Right ventricle myocardium superior (tissue), 1 donor: ENCODE measurements at regions not wholly inside any gene's neighbourhood (a gene's known extent, or its start where the extent isn't known, plus 50 kb on each side); places are given as distances from the start of the nearest gene placed in this dataset.
"Not testable (repeated sequence)": the region's sequence is repeated elsewhere in the genome, so short reads cannot be mapped to it uniquely, and the experiment has no call there.

ENCODE experiments used
- ATAC-seq: fragments of 200-7000 bp; cut with Tn5 transposase; one replicate; pipeline ENCODE4 v1.9.1; 2020; ENCODE audit warnings: mild to moderate bottlenecking; ENCODE audit not compliant: poor library complexity
- DNase-seq: peaks from one replicate; pipeline ENCODE4 v3.0.0-alpha.2; 2020
- intact Hi-C: fragments of 100-400 bp; cut with DNase I; formaldehyde crosslinking; loops from one replicate; pipeline ENCODE4 v1.11.2; 2022
- donor health status: DM: no; HTN: yes; CAD: no; lungs with severe emphysema.

- intact Hi-C loops = no loop called here
- ATAC-seq (peak; percentile 75), DNase-seq (no peak)
These were observed 71.8 kb upstream of the LTBP1 start for GRCh38 chr2:32874931-32875330.

- no peak for DNase-seq
- no peak for ATAC-seq
- intact Hi-C loops = no loop called here
These were observed 68.9 kb upstream of the LTBP1 start for GRCh38 chr2:32877587-32878510.

DNA sequence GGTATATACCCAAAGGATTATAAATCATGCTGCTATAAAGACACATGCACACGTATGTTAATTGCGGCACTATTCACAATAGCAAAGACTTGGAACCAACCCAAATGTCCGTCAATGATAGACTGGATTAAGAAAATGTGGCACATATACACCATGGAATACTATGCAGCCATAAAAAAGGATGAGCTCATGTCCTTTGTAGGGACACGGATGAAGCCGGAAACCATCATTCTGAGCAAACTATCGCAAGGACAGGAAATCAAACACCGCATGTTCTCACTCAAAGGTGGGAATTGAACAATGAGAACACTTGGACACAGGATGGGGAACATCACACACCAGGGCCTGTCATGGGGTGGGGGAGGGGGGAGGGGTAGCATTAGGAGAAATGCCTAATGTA, 66.8 kb upstream of the LTBP1 start:
- DNase-seq, intact Hi-C loops, ATAC-seq: not testable (repeated sequence)

DNA sequence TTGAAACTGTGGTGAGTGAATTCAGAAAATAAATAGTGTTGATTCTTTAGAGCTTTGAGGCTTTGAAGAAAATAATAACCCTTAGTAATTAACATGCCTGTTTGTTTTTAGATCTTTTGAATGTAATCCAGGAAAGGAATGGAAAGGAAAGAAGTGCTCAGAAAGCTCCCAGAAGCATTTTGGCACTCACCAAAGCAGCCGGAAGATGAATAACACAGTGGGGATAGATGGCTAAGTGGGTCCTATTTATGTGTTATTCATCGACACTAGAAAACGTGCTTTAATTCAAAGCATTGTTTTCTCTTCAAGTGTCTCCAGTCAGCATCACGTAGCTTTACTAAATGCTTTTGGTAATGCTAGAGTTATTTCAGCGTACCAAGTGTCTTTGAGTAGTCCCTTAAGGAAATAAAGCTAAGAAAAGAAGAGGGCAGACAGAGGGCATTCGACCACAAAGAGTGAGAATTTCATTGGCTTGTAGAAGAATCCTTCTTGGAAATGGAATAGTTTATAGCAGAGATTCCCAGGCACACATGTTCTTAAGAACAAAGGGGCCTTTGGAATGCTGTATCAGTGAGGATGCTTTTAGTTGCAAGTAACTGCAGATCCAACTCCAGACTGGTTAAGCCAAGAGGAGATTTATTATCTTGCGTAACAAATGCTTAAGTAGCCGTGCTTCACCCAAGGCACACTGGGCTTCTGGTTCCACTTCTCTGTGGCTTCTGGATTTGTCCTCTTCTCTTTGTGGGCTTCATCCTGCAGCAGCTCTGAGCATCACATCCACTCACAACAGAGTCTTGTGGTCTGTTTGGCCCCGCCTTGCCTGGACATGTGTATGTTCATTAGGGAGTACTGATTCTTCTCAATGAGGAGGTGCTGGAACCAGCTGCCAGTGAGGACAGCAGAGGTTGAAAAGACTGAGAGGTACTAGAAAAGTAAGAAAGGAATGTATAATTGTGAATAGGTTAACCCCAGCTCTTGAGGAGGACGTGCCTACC, 63.6 kb upstream of the LTBP1 start:
- DNase-seq (no peak), ATAC-seq (no peak)
- intact Hi-C loops = no loop called here

- ATAC-seq (no peak), DNase-seq (no peak)
- intact Hi-C loops = no loop called here
These were observed 62.4 kb upstream of the LTBP1 start for GRCh38 chr2:32884346-32884745.

DNA sequence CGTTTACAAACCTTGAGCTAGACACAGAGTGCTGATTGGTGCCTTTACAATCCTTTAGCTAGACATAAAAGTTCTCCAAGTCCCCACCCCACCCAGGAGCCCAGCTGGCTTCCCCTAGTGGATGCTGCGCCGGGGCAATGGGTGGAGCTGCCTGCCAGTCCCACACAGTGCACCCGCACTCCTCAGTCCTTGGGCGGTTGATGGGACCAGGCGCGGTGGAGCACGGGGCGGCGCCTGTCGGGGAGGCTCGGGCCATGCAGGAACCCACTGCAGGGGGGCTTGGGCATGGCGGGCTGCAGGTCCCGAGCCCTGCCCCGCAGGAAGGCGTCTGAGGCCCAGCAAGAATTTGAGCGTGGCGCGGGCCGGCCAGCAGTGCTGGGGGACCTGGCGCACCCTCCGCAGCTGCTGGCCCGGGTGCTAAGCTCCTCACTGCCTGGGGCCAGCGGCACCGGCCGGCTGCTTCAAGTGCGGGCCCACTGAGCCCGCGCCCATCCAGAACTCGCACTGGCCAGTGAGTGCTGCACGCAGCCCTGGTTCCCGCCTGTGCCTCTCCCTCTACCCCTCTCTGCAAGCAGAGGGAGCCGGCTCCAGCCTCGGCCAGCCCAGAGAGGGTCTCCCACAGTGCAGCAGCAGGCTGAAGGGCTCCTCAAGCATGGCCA, 60.2 kb upstream of the LTBP1 start:
- ATAC-seq, intact Hi-C loops, DNase-seq: not testable (repeated sequence)

GRCh38 chr2:32887125-32887524, 59.6 kb upstream of the LTBP1 start:
- DNase-seq (no peak), ATAC-seq (no peak)
- intact Hi-C loops = no loop called here

- ATAC-seq = no peak
- DNase-seq = no peak
- intact Hi-C loops = no loop called here
These were observed 52.5 kb upstream of the LTBP1 start for GRCh38 chr2:32894119-32894728.

DNA sequence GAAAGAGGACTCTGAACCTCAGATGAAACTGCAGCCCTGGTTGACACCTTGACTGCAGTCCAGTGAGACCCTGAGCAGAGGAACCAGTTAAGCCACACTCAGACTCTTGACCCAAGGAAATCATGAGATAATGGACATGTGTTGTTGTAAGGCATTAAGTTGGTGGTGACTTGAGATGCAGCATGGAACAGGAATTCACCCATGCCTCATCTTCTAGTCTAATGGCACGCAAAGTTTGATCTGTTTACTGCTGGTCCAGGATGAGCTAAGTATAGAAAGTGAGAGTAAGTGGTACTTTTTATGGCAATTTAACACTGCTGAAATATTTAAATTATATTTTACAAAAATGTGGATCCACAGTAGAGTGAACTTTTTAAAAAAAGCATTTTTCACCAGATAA, 51.3 kb upstream of the LTBP1 start:
- no peak for ATAC-seq
- no peak for DNase-seq
- intact Hi-C loops = no loop called here
